OCI-LY1 (cell line): ENCODE measurements at regions not wholly inside any gene's neighbourhood (a gene's known extent, or its start where the extent isn't known, plus 50 kb on each side); places are given as distances from the start of the nearest gene placed in this dataset.

Source experiments
- EZH2 ChIP-seq: fragments of 200-600 bp; sonication (generic), shearing (Covaris generic); IDR thresholded peaks from 2 replicates; pipeline ENCODE4 v1.8.0; 2017; ENCODE audit warnings: borderline replicate concordance, mixed run types, mild to moderate bottlenecking, antibody characterized with exemption, low read length, moderate library complexity, mixed read lengths
- TF ChIP-seq, protein P1 (sequence below): fragments of 200-600 bp; sonication (generic), shearing (Covaris generic); IDR thresholded peaks from 2 replicates; pipeline ENCODE4 v1.5.1; 2017; ENCODE audit warnings: mild to moderate bottlenecking, antibody characterized with exemption, low read length, moderate library complexity, mixed read lengths

DNA sequence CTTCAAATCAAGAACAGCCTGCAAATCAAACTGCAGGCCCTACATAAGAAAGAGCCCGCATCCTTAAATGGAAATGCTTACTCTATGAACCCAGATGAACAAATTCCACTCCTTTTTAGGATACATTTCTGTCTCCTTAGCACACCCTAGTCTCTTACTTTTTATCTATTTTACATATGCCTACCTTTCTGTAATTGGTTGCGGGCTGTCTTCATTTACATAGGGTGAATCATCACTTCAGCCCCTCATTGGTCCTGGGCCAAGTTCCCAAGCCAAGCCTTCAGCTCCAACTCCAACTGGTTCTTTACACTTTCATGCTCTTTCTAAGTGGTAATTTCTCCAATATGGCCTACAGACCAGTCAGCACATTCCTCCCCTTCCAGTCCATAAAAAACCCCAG is 219.3 kb downstream of the TRAM1L1 start:
- TF ChIP-seq, protein P1, sequence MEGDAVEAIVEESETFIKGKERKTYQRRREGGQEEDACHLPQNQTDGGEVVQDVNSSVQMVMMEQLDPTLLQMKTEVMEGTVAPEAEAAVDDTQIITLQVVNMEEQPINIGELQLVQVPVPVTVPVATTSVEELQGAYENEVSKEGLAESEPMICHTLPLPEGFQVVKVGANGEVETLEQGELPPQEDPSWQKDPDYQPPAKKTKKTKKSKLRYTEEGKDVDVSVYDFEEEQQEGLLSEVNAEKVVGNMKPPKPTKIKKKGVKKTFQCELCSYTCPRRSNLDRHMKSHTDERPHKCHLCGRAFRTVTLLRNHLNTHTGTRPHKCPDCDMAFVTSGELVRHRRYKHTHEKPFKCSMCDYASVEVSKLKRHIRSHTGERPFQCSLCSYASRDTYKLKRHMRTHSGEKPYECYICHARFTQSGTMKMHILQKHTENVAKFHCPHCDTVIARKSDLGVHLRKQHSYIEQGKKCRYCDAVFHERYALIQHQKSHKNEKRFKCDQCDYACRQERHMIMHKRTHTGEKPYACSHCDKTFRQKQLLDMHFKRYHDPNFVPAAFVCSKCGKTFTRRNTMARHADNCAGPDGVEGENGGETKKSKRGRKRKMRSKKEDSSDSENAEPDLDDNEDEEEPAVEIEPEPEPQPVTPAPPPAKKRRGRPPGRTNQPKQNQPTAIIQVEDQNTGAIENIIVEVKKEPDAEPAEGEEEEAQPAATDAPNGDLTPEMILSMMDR = no peak
- no peak for TF ChIP-seq EZH2
